Sigmoid colon (tissue), 6 donors: ENCODE measurements at regions not wholly inside any gene's neighbourhood (a gene's known extent, or its start where the extent isn't known, plus 50 kb on each side); places are given as distances from the start of the nearest gene placed in this dataset.

Source experiments
- DNase-seq: peaks from one replicate; pipeline ENCODE4 v3.0.0-alpha.2; 2019
- H3K27ac ChIP-seq, 4 donors: fragments of 200-600 bp; sonication (generic); one replicate each; pipeline ENCODE4 v1.5.1; 2016 to 2019; ENCODE audit warnings: mild to moderate bottlenecking in 1 of 4
- H3K27me3 ChIP-seq, 3 donors: fragments of 200-600 bp; sonication (generic); one replicate each; pipeline ENCODE4 v1.5.1; 2019; ENCODE audit warnings: mild to moderate bottlenecking in 1 of 3
- H3K36me3 ChIP-seq, 4 donors: fragments of 200-600 bp; sonication (generic); one replicate each; pipeline ENCODE4 v1.5.1; 2016 to 2019
- H3K4me1 ChIP-seq, 4 donors: fragments of 200-600 bp; sonication (generic); one replicate each; pipeline ENCODE4 v1.5.1; 2017 to 2019
- H3K4me3 ChIP-seq, 4 donors: fragments of 200-600 bp; sonication (generic); one replicate each; pipeline ENCODE4 v1.5.1; 2017 to 2019; ENCODE audit warnings: mild to moderate bottlenecking in 2 of 4, moderate library complexity in 1 of 4
- H3K9me3 ChIP-seq, 4 donors: fragments of 200-600 bp in 3 of 4; sonication (generic) in 3 of 4; one replicate each; pipeline versions ENCODE4 v1.5.1 to v1.6.1; 2013 to 2019
- EP300 ChIP-seq, 4 donors: sonication (generic); formaldehyde crosslinking; IDR thresholded peaks; one replicate each; pipeline ENCODE4 v1.6.1; 2017; ENCODE audit warnings: antibody characterized with exemption in 4 of 4
- POLR2A ChIP-seq, 2 donors: fragments of 450-650 bp; IDR thresholded peaks; one replicate each; pipeline ENCODE4 v1.6.1; 2016; ENCODE audit warnings: antibody characterized with exemption in 2 of 2, mild to moderate bottlenecking in 2 of 2, moderate library complexity in 2 of 2
- POLR2AphosphoS5 ChIP-seq, 4 donors: sonication (generic); formaldehyde crosslinking; IDR thresholded peaks; one replicate each; pipeline ENCODE4 v1.6.1; 2017; ENCODE audit warnings: antibody characterized with exemption in 4 of 4
- WGBS, 2 donors: extraction: QIAGEN DNeasy Blood & Tissue Kit; methylation state at CpG; one replicate each; pipeline ENCODE4 v1.1.7; 2013; 5-methylcytosine and 5-hydroxymethylcytosine counted together
- intact Hi-C: fragments of 100-400 bp; cut with DNase I; formaldehyde crosslinking; loops from one replicate; pipeline ENCODE4 v1.15.1; 2023
- TF ChIP-seq, protein P1 (sequence below), 4 experiments: fragments of 450-650 bp in 3 of 4; fragments of 200-600 bp in 1 of 4; IDR thresholded peaks; one replicate each; pipeline ENCODE4 v1.5.1; 2016 to 2019; ENCODE audit warnings: antibody characterized with exemption in 4 of 4, mild to moderate bottlenecking in 3 of 4, moderate library complexity in 2 of 4
- donor health status: healthy with polysubstance abuse.
- donor health status: healthy.

DNA sequence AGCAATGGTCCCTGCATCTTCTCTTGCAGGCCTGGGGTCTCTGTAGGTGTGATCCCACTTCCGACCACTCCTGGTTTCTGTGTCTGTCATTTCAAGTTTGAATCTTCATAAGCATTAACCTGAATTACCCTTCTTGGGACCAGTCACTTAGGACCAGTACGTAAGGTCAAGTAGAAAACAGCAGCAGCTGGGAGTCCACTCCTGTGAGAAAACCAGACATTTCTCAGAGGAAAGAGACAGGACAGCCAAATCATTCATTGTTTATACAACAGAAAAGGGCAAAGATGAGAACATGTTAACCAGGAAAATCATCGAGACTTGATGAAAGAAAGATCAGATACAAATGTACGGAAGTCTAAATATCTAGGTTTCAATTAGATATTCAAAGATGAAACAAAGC lies 163.0 kb downstream of the MREG start:
- H3K27ac ChIP-seq = peak overlapping the region in 3 of 4 donors; percentile 30 to 39 (median 38)
- WGBS, 2 donors = 89% methylated on average over 4 of the region's 4 CpGs
- no peaks in the 10 kb centered on the region for H3K36me3 ChIP-seq
- H3K9me3 ChIP-seq = peaks cover 0 to 6% (median 0%) of the 10 kb centered on the region in 4 donors
- DNase-seq = no peak
- TF ChIP-seq POLR2AphosphoS5 (IDR thresholded peaks at IDR 0.05) (no peak), POLR2A (IDR thresholded peaks at IDR 0.05) (no peak), EP300 (IDR thresholded peaks at IDR 0.05) (no peak)
- TF ChIP-seq, protein P1, sequence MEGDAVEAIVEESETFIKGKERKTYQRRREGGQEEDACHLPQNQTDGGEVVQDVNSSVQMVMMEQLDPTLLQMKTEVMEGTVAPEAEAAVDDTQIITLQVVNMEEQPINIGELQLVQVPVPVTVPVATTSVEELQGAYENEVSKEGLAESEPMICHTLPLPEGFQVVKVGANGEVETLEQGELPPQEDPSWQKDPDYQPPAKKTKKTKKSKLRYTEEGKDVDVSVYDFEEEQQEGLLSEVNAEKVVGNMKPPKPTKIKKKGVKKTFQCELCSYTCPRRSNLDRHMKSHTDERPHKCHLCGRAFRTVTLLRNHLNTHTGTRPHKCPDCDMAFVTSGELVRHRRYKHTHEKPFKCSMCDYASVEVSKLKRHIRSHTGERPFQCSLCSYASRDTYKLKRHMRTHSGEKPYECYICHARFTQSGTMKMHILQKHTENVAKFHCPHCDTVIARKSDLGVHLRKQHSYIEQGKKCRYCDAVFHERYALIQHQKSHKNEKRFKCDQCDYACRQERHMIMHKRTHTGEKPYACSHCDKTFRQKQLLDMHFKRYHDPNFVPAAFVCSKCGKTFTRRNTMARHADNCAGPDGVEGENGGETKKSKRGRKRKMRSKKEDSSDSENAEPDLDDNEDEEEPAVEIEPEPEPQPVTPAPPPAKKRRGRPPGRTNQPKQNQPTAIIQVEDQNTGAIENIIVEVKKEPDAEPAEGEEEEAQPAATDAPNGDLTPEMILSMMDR (IDR thresholded peaks at IDR 0.05) = no peak
- intact Hi-C loops = no loop called here
- H3K4me1 ChIP-seq = peaks cover 0 to 15% (median 14%) of the 10 kb centered on the region in 4 donors
- no peak overlapping the region for H3K4me3 ChIP-seq
- H3K27me3 ChIP-seq = no peaks in the 10 kb centered on the region

DNA sequence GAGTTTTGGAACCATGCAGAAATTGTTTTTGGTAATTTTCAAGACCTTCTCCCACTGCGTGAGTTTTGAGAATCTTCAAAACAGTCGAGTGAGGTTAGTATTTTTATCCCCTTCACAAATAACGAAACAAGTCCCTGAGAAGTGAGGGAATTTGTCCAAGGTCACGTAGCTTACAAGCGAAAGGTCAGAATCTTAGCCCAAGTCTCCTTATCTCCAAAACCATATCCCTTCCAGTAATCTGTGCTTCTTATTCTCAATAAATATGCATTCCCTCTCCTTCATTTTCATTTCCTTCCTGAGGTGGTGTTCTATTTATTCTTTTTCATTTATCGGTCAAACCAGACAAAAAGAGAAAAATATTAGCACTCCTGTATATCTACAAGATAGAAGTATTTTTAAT lies 163.6 kb downstream of the MREG start:
- WGBS, 2 donors = 91 to 95% methylated on average over 6 of the region's 6 CpGs
- intact Hi-C loops = no loop called here

DNA sequence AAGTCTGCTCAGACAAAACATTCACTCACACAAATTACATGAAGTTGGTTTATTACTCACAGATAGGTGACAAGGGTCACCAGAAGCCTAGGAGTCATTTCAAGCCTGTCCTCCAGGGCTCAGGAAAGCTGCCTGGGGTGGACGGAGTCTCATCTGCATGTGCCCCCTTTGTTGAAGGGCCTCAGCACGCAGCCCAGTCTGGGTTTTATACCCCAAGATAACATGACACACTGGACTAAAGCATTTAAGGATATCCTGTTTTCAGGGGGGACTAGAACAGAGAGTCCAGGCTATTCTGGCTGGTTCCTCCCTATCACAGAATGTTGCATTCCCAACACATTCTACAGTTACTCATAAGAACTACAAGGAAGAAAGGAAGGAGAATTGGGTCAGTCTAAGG lies 164.7 kb downstream of the MREG start:
- DNase-seq = no peak
- TF ChIP-seq, protein P1 (IDR thresholded peaks at IDR 0.05) = no peak
- TF ChIP-seq POLR2AphosphoS5 (IDR thresholded peaks at IDR 0.05) = no peak
- TF ChIP-seq POLR2A (IDR thresholded peaks at IDR 0.05) = no peak
- no peak for TF ChIP-seq EP300 (IDR thresholded peaks at IDR 0.05)
- Histone ChIP-seq H3K9me3 (peaks cover 0 to 4% (median 0%) of the 10 kb centered on the region in 4 donors), H3K4me3 (no peak overlapping the region), H3K4me1 (peaks cover 0 to 15% (median 14%) of the 10 kb centered on the region in 4 donors), H3K36me3 (no peaks in the 10 kb centered on the region), H3K27ac (no peak overlapping the region), H3K27me3 (no peaks in the 10 kb centered on the region)
- intact Hi-C loops = no loop called here
- WGBS, 2 donors = 92% methylated on average over 2 of the region's 2 CpGs

More for the DNA sequence above, 163.6 kb downstream of the MREG start:
- no peaks in the 10 kb centered on the region for H3K27me3 ChIP-seq
- no peak for TF ChIP-seq EP300 (IDR thresholded peaks at IDR 0.05)
- TF ChIP-seq POLR2AphosphoS5 (IDR thresholded peaks at IDR 0.05) = no peak
- TF ChIP-seq, protein P1 (IDR thresholded peaks at IDR 0.05) = no peak
- TF ChIP-seq POLR2A (IDR thresholded peaks at IDR 0.05) = no peak
- H3K4me1 ChIP-seq = peaks cover 0 to 15% (median 14%) of the 10 kb centered on the region in 4 donors
- H3K36me3 ChIP-seq = no peaks in the 10 kb centered on the region
- H3K4me3 ChIP-seq = no peak overlapping the region
- H3K27ac ChIP-seq = peak overlapping the region in 1 of 4 donors; percentile 30
- peaks cover 0 to 6% (median 0%) of the 10 kb centered on the region in 4 donors for H3K9me3 ChIP-seq
- no peak for DNase-seq

DNA sequence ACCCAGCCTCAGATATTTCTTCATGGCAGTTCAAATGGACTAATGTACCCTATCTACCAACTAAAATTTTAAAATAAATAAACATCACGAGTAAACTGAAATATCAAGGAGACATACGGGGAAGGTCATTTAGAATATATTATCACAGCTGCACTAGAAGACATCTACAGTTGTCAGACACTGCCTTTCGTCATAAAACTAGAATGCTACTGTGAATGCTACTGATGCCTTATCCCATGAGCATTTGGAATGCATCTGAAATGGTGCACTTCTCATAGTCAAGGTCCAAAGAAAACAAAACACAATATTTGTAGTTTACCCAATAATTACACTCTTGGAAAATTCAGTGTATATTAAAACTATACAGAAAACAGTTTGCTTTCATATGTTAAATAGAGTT lies 165.2 kb downstream of the MREG start:
- Histone ChIP-seq H3K27me3 (no peaks in the 10 kb centered on the region), H3K4me1 (peaks cover 0 to 15% (median 14%) of the 10 kb centered on the region in 4 donors), H3K27ac (no peak overlapping the region), H3K36me3 (no peaks in the 10 kb centered on the region), H3K4me3 (no peak overlapping the region), H3K9me3 (no peaks in the 10 kb centered on the region)
- intact Hi-C loops = no loop called here
- DNase-seq = no peak
- 85 to 93% methylated on average over 3 of the region's 3 CpGs for WGBS, 2 donors
- no peak for TF ChIP-seq EP300 (IDR thresholded peaks at IDR 0.05)
- TF ChIP-seq, protein P1 (IDR thresholded peaks at IDR 0.05) = no peak
- no peak for TF ChIP-seq POLR2A (IDR thresholded peaks at IDR 0.05)
- TF ChIP-seq POLR2AphosphoS5 (IDR thresholded peaks at IDR 0.05) = no peak

DNA sequence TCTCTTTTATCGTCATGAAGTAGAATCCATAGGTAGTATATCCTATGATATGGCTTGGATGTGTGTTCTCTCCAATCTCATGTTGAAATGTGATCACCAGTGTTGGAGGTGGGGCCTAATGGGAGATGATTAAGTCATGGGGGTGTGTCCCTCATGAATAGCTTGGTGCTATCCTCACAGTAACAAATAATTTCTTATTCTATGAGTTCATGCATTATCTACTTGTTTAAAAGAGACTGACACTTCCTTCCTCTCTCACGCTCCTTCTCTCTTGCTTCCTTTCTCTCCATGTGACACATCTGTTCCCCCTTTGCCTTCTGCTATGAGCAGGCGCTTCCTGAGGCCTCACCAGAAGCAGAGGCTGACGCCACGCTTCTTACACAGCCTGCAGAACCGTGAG lies 165.6 kb downstream of the MREG start:
- H3K9me3 ChIP-seq = no peaks in the 10 kb centered on the region
- DNase-seq = no peak
- TF ChIP-seq POLR2AphosphoS5 (IDR thresholded peaks at IDR 0.05) (no peak), POLR2A (IDR thresholded peaks at IDR 0.05) (no peak)
- TF ChIP-seq, protein P1 (IDR thresholded peaks at IDR 0.05) = no peak
- 88 to 94% methylated on average over 6 of the region's 6 CpGs for WGBS, 2 donors
- no peaks in the 10 kb centered on the region for H3K27me3 ChIP-seq
- no peaks in the 10 kb centered on the region for H3K36me3 ChIP-seq
- peaks cover 0 to 15% (median 14%) of the 10 kb centered on the region in 4 donors for H3K4me1 ChIP-seq
- H3K4me3 ChIP-seq = no peak overlapping the region
- intact Hi-C loops = no loop called here
- no peak overlapping the region for H3K27ac ChIP-seq
